HG03064 (cell line): ENCODE measurements at regions not wholly inside any gene's neighbourhood (a gene's known extent, or its start where the extent isn't known, plus 50 kb on each side); places are given as distances from the start of the nearest gene placed in this dataset.

Source experiments
- ATAC-seq: cut with Tn5 transposase; IDR thresholded peaks from one replicate; pipeline ENCODE4 v1.9.1; 2021; ENCODE audit warnings: low read depth; ENCODE audit not compliant: unreplicated experiment

DNA sequence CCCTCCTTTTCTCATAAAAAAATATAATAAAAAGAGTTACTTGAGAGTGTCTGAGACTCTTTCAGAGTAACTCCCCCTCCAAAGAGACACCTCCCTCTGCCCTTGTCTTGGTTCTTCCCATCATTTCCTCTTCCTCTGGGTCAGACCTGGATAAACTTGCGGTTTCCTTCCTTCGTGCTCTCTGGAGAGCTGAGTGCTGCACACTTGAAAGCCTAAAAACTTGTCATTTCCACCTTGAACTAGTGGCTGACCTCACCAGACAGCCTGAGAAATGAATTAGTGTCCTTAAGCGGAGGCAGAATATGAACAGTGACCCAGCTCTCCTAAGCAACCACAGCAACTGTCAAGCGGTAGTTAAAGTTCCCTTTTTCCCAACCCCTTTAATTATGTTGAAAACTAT, 88.4 kb upstream of the PROX1 start:
- no peak for ATAC-seq

DNA sequence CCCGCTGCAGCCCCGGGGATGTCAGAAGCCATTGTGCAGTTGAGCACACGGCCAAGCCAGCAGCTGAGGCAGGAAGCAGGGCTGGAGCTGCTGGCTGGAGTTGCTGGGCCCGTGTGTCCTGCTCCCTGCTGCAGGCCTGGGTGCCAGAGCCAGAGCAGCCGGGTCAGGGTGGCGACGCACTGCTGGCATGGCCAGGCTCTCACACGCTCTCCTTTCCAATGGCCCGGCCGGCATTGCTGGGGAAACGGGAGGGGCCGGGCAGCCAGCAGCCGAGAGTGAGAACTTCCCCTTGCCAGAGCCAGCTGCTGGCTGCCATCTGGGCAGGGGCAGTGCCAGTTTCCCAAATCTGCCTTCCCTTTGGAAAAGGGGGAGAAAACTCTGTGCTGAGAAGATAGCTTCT, 82.4 kb upstream of the PROX1 start:
- no peak for ATAC-seq

DNA sequence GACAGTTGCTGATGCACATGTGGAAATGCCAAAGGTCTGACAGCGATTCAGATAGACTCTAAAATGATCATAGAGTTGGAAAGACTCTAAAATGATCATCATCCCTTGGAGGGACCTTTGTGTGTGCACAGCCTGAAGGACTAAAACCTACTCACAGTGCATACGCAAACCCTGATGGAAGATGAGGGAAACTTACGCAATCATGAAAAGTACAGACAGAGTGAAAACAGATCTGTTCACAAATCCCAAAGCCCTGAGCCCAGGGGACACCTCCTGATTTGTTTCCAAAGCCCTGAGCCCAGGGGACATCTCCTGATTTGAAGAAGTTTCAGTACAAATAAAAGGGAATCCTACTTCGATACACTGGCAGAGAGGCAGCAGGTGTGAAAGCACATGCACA, 79.3 kb upstream of the PROX1 start:
- no peak for ATAC-seq

DNA sequence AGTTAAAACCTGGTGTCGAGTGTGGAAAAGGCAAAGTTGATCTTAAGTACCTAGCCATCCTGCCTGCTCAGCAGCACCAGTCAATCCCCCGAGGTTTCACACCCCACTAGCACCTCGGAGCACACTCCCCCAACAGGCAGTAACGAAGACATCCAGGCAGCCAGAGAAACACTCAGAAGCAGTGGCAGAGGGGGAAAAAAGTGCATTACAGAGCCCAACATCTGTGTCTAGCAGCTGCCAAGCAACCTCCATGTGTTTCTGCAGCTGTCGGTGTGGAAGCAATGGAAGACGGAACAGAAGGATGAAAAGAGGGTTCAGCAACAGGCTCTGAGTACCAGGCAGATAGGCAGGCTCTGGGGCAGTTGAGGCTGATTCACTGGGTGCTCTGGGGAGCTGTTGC, 73.4 kb upstream of the PROX1 start:
- ATAC-seq: no peak

DNA sequence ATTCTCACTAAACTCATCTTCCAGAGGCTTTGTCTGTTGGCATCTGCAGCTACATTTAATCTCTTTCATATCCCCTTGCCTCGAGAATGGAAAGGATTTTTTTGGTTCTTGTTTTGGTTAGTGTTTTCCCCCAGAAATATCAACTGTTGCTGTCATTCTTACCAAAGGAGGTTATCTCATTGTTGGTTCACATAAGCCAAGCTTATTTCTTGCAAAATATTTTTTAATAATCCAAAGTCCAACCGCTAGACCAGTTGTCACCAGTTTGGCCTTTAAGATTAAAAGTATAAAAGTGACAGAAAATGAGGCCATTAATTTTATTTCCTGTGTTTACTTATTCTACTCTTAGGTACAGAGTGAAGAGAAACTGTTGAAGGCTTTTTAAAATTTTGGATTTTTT, 66.5 kb upstream of the PROX1 start:
- ATAC-seq: no peak

DNA sequence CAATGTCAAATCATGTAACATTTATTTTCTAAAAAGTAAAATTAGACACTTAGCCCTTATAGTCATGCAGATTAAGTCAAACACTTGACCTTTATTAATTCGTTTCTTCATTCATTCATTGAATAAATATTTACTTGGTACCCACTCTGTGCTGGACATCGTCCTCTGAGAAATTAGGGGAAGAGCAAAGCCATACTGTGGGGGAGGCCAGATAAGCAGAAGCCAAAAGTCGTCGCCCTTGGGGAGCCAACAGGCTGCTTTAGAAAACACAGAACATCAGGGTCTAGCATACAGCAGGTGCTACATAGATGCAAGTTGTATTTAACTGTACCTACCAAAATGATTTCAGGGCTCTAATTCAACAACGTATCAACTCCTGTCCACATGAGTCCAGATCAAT, 66.1 kb upstream of the PROX1 start:
- no peak for ATAC-seq

GRCh38 chr1:213925531-213926182, 62.1 kb upstream of the PROX1 start:
- ATAC-seq: no peak

- no peak for ATAC-seq
Observed at GRCh38 chr1:213927846-213928245, 59.9 kb upstream of the PROX1 start.

DNA sequence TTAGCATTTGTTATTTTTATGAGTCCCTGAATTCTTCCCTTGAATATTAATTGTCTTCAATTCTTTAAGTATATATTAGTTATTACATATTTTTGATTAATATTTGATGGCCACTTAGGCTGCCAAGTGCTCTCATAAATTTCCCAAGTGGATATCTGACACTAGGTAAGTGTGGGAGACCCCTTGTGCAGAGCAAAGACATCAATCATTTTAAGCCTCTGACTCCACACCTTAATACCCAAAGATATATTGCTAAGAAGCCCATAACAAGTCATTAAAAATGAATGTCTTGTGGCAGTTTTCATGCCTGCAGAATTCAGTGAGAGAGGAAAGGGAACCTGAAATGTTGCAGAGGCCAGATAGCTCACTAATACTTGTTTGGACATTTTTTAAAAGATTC, 58.4 kb upstream of the PROX1 start:
- no peak for ATAC-seq

- ATAC-seq: no peak
Observed at GRCh38 chr1:213931836-213932235, 55.9 kb upstream of the PROX1 start.

GRCh38 chr1:213933336-213933735, 54.4 kb upstream of the PROX1 start:
- ATAC-seq: no peak

DNA sequence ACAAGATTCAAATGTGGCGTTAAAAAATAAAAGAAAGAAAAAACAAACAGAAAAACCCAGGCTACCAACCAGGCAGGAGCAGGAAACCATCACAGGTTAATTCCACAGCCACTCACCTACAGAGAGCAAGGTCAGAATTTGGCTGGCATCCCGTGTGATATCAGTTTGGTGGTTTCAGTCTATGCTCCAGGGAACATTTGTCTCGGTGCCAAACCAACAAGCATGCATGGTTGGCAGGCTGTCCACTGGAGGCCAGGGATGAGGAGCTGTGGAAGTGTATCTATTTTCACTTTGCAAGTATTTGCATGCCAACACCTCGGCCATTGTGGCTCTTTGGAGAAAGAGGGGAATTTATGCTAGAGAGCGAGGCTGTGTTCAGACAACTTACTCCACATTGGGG, 53.1 kb upstream of the PROX1 start:
- no peak for ATAC-seq

GRCh38 chr1:213936571-213936970, 51.2 kb upstream of the PROX1 start:
- no peak for ATAC-seq
